ENCODE measurements at regions not wholly inside any gene's neighbourhood (a gene's known extent, or its start where the extent isn't known, plus 50 kb on each side); places are given as distances from the start of the nearest gene placed in this dataset.
A peak's percentile ranks its signal among the peaks of the same experiment; 100 is the strongest.

- DNase-seq = peak; percentile 74 to 83
Observed at GRCh38 chr2:203814661-203815540, 52.7 kb upstream of the CTLA4 start.

GRCh38 chr2:203815541-203815898, 52.1 kb upstream of the CTLA4 start:
- no peak for DNase-seq

GRCh38 chr2:203817147-203817546, 50.4 kb upstream of the CTLA4 start:
- no peak for DNase-seq
